Tibial artery (tissue), 4 donors: ENCODE measurements at regions not wholly inside any gene's neighbourhood (a gene's known extent, or its start where the extent isn't known, plus 50 kb on each side); places are given as distances from the start of the nearest gene placed in this dataset.

Source experiments
- DNase-seq, 2 donors: peaks; one replicate each; pipeline ENCODE4 v3.0.0-alpha.2; 2019
- H3K27ac ChIP-seq, 2 donors: fragments of 200-600 bp; sonication (generic) in 1 of 2; 1 replicate in 1 of 2; 2 replicates in 1 of 2; pipeline ENCODE4 v1.5.1; 2018 to 2019; ENCODE audit warnings: mild to moderate bottlenecking in 1 of 2
- H3K27me3 ChIP-seq, 2 donors: fragments of 200-600 bp; sonication (generic) in 1 of 2; one replicate each; pipeline versions ENCODE4 v1.5.1 to v1.6.0; 2016 to 2019
- H3K36me3 ChIP-seq, 3 donors: fragments of 200-600 bp; sonication (generic) in 2 of 3; one replicate each; pipeline ENCODE4 v1.5.1; 2016 to 2019; ENCODE audit warnings: mild to moderate bottlenecking in 2 of 3
- H3K4me1 ChIP-seq, 4 donors: fragments of 200-600 bp; sonication (generic) in 2 of 4; 1 replicate in 3 of 4; 2 replicates in 1 of 4; pipeline ENCODE4 v1.5.1; 2016 to 2019
- H3K4me3 ChIP-seq, 2 donors: fragments of 200-600 bp; sonication (generic) in 1 of 2; 1 replicate in 1 of 2; 2 replicates in 1 of 2; pipeline ENCODE4 v1.5.1; 2018 to 2019; ENCODE audit warnings: mild to moderate bottlenecking in 2 of 2
- H3K9me3 ChIP-seq, 3 donors: fragments of 200-600 bp; sonication (generic) in 1 of 3; one replicate each; pipeline ENCODE4 v1.5.1; 2016 to 2019
- CTCF ChIP-seq, 2 experiments: fragments of 200-600 bp in 1 of 2; fragments of 450-650 bp in 1 of 2; IDR thresholded peaks; one replicate each; pipeline ENCODE4 v1.5.1; 2017 to 2019; ENCODE audit warnings: antibody characterized with exemption in 2 of 2, mild to moderate bottlenecking in 1 of 2, moderate library complexity in 1 of 2
- intact Hi-C: fragments of 100-400 bp; cut with DNase I; formaldehyde crosslinking; loops from one replicate; pipeline ENCODE4 v1.15.0; 2023; ENCODE audit warnings: low total_unique reads

GRCh38 chr13:76398425-76398824 is 487.8 kb downstream of the KCTD12 start:
- no peak overlapping the region for H3K4me3 ChIP-seq
- no peak overlapping the region for H3K27ac ChIP-seq
- no peak for DNase-seq
- H3K27me3 ChIP-seq, result no peaks in the 10 kb centered on the region
- TF ChIP-seq CTCF (IDR thresholded peaks at IDR 0.05), result no peak
- intact Hi-C loops, result no loop called here
- H3K9me3 ChIP-seq, result no peaks in the 10 kb centered on the region
- H3K4me1 ChIP-seq, result no peaks in the 10 kb centered on the region
- H3K36me3 ChIP-seq, result no peaks in the 10 kb centered on the region

- intact Hi-C loops, result no loop called here
- TF ChIP-seq CTCF (IDR thresholded peaks at IDR 0.05), result no peak
- no peaks in the 10 kb centered on the region for H3K36me3 ChIP-seq
- H3K9me3 ChIP-seq, result no peaks in the 10 kb centered on the region
- H3K27ac ChIP-seq, result no peak overlapping the region
- H3K4me1 ChIP-seq, result no peaks in the 10 kb centered on the region
- no peaks in the 10 kb centered on the region for H3K27me3 ChIP-seq
- no peak for DNase-seq
- H3K4me3 ChIP-seq, result no peak overlapping the region
Measured at GRCh38 chr13:76397413-76397812, 488.8 kb downstream of the KCTD12 start.

GRCh38 chr13:76389321-76389720 is 496.9 kb downstream of the KCTD12 start:
- no peaks in the 10 kb centered on the region for H3K9me3 ChIP-seq
- no peak overlapping the region for H3K27ac ChIP-seq
- H3K27me3 ChIP-seq, result no peaks in the 10 kb centered on the region
- H3K36me3 ChIP-seq, result no peaks in the 10 kb centered on the region
- no peak overlapping the region for H3K4me3 ChIP-seq
- no peak for DNase-seq
- H3K4me1 ChIP-seq, result no peaks in the 10 kb centered on the region
- no peak for TF ChIP-seq CTCF (IDR thresholded peaks at IDR 0.05)
- intact Hi-C loops, result loop anchor here (1.0 kb wide), 1 partner anchor 28 kb away; no protein-coding TSS in a partner anchor

DNA sequence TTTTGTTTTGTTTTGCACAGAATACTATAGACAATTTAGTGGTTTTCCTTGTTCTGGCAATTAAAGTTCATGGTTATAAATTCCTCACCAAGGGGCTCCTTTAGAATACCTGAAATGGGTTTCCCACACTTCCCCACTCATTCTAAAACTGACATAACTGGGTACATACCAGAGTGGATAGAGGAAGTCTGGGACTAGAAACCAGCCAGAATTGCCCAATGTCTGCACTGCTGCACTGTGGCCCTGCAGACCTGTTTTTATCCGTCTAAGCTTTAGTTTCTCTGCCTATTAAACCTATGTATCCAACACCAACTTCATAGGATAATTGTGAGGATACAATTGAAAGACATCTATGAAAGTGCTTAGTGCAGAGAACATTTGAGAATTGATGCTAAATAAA is 498.6 kb downstream of the KCTD12 start:
- intact Hi-C loops, result no loop called here
- Histone ChIP-seq H3K9me3 (no peaks in the 10 kb centered on the region), H3K36me3 (no peaks in the 10 kb centered on the region), H3K27me3 (no peaks in the 10 kb centered on the region), H3K4me1 (peaks cover 0 to 6% (median 3%) of the 10 kb centered on the region in 4 donors), H3K27ac (no peak overlapping the region), H3K4me3 (no peak overlapping the region)
- DNase-seq, result no peak
- TF ChIP-seq CTCF (IDR thresholded peaks at IDR 0.05), result no peak

DNA sequence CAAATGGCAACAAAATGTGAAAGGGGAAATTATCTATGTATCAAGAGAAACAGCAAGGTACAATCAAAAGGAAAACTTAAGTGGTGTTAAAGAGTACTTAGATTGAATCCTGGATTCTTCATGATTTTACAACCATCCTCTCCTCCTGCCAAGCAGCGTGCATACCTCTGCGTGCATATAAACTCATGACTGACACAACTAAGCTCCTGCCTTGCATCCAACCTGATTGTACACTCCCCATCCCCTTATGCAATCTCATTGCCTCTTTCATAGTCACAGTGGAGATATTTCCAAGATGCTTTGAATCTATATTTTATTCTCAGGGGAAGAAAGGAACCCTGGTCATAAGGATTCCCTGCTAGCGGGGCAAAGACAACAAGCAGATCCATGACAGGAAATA is 499.9 kb downstream of the KCTD12 start:
- H3K4me1 ChIP-seq, result peaks cover 0 to 6% (median 3%) of the 10 kb centered on the region in 4 donors
- no peaks in the 10 kb centered on the region for H3K36me3 ChIP-seq
- no peak for TF ChIP-seq CTCF (IDR thresholded peaks at IDR 0.05)
- H3K4me3 ChIP-seq, result no peak overlapping the region
- no peak for DNase-seq
- no peak overlapping the region for H3K27ac ChIP-seq
- intact Hi-C loops, result no loop called here
- no peaks in the 10 kb centered on the region for H3K9me3 ChIP-seq
- no peaks in the 10 kb centered on the region for H3K27me3 ChIP-seq

GRCh38 chr13:76385586-76385985 is 500.6 kb downstream of the KCTD12 start:
- intact Hi-C loops, result no loop called here
- H3K9me3 ChIP-seq, result no peaks in the 10 kb centered on the region
- no peaks in the 10 kb centered on the region for H3K27me3 ChIP-seq
- H3K36me3 ChIP-seq, result no peaks in the 10 kb centered on the region
- peaks cover 0 to 6% (median 3%) of the 10 kb centered on the region in 4 donors for H3K4me1 ChIP-seq
- H3K27ac ChIP-seq, result no peak overlapping the region
- no peak for TF ChIP-seq CTCF (IDR thresholded peaks at IDR 0.05)
- DNase-seq, result no peak
- H3K4me3 ChIP-seq, result no peak overlapping the region
